GM18951 (cell line): ENCODE measurements at regions not wholly inside any gene's neighbourhood (a gene's known extent, or its start where the extent isn't known, plus 50 kb on each side); places are given as distances from the start of the nearest gene placed in this dataset.

Experiments used
- POLR2A ChIP-seq: IDR thresholded peaks from 4 replicates; pipeline ENCODE4 v1.6.1; 2011; ENCODE audit warnings: mild to moderate bottlenecking; ENCODE audit not compliant: insufficient read length, insufficient read depth; ENCODE audit errors: extremely low read depth
- in situ Hi-C: fragments of 300-500 bp; cut with MboI; formaldehyde crosslinking; loops from one replicate; pipeline ENCODE4 v1.12.0; 2022; ENCODE audit warnings: low sequenced_read_pairs, mixed read lengths, inconsistent platforms; ENCODE audit not compliant: unreplicated experiment

- TF ChIP-seq POLR2A = no peak
- in situ Hi-C loops = no loop called here
Measured at GRCh38 chr20:48294942-48295341, 509.7 kb upstream of the SULF2 start.

DNA sequence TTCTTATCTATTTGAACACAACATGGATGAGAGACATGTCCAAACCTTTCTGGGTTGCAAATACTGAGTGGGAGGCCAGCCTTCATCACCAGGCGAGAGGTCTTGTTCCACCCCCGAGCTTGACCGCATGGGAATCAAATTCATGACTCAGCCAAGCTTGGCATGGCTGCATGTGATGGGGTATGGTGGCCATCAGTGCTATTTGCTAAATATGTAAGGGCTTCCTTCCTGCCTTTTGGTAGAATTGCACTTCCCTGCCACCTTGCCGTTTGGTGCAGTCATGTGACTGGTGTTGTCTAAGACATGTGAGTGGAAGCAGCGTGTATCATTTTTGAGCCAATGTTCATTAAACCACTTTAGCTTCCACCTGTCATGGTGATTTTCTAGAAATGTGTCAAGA is 508.9 kb upstream of the SULF2 start:
- in situ Hi-C loops = no loop called here
- no peak for TF ChIP-seq POLR2A

DNA sequence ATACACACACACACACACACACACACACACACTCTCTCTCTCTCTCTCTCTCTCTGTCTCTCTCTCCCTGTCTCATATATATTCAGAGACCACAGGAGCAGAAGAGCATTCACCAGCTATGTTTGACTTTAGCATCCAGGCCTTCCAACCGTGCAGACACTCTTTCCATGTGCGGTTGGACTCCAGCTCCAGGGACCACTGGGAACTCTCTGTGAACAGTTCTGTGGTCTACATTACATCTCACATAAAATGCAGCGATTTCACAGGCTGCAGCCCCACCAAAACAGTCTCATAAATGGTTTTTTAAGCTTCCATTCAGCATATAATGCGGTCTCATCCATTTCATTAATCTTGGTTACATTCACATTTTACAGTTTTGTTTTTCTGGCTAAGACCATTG is 508.4 kb upstream of the SULF2 start:
- in situ Hi-C loops = no loop called here
- TF ChIP-seq POLR2A = no peak

DNA sequence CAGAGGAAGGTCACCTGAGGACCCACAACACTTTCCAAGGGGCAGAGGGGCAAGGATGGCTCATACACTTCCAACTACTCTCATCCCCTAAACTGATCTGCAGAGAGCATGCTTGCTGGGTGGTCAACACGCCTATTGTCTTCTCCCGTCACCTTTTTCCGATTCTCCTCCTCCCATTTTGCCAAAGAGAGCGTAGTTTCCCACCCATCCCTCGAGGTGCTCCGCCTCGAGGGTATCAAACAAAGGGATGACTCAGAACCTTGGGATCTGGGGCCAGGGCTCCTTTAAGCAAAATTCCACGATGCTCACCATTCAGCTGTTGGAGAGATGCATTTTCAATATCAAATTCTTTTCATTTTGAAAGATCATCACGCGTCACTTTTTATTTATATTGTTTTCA is 507.5 kb upstream of the SULF2 start:
- in situ Hi-C loops = no loop called here
- no peak for TF ChIP-seq POLR2A

- TF ChIP-seq POLR2A = no peak
- in situ Hi-C loops = no loop called here
Measured at GRCh38 chr20:48291896-48292295, 506.6 kb upstream of the SULF2 start.

GRCh38 chr20:48288930-48289507 is 503.7 kb upstream of the SULF2 start:
- in situ Hi-C loops = no loop called here
- TF ChIP-seq POLR2A = no peak

GRCh38 chr20:48287552-48288170 is 502.4 kb upstream of the SULF2 start:
- in situ Hi-C loops = no loop called here
- TF ChIP-seq POLR2A = no peak

DNA sequence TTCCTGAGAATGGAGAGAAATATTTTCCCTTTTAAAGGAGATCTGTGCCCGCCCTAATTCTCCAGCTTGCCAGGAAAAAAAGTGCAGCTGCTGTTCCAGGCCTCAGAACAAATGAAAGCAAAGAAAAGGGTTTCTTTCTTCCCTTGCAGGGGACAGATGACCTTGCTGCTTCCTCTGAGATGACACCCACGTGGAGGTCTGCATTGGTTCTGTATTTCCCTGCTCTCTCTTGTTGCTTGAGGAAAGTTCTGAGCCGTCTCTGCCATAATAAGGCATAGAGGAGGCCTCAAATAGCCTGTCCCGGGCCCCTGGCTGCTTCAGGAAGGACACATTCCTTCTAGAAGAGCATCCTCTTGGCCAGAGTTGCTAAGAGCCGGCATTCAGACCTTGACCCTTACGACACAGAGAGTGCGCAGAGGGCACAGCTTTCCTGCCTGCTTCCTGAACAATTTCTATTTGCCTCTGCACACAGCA is 501.8 kb upstream of the SULF2 start:
- in situ Hi-C loops = no loop called here
- TF ChIP-seq POLR2A = no peak

- in situ Hi-C loops = no loop called here
Measured at GRCh38 chr20:48286601-48287000, 501.3 kb upstream of the SULF2 start.

DNA sequence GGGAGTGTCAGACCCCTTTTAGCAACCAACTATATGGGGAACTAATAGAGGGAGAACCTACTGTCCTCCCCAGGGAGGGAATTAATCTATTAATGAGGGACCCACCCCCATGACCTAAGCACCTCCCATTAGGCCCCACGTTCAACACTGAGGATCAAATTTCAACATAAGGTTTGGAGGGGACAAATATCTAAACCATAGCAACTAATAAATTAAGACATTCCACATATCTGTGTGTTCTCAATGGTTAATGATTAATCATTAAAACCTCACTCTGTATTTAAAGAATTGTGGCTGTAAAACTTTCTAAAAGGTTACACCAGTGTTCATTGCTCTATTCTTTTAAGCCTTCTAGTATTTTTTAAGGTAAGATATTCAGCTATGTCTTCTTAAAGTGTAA is 500.4 kb upstream of the SULF2 start:
- no peak for TF ChIP-seq POLR2A
- in situ Hi-C loops = no loop called here

More at GRCh38 chr20:48286601-48287000, 501.3 kb upstream of the SULF2 start:
- no peak for TF ChIP-seq POLR2A

DNA sequence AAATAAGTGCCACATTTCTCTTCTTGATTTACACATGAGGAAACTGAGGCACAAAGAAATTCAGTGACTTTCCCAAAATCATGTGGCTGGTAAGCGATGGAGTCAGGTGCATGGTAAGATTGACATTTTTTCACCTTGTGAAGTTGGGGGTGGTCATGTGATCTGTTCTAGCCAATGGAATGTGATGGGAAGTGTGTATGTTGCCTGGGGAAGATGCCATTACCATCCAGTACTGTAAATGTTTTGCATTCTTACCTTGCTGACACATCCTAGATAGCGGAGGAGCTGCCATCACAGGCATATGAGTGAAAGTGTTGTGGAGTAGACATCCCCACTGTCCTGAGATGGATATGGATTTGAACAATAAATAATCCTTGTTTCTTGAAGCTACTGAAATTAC is 499.6 kb upstream of the SULF2 start:
- TF ChIP-seq POLR2A = no peak
- in situ Hi-C loops = no loop called here

DNA sequence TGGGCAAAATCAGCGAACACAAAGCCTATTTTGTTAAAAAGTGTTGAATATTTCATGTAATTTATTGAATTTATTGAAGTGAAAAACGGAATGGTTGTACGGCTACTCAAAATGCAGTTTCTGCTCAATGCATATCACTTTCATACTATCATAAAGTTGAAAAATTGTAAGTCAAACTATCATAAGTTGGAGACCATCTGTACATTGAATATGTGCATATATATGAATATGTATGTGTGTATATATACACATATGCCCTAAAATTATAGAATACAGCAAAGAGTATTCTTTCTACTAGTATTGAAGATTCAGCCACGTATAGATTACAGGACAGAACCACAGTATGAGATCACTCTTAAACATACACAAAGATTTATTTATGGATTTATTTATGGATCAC is 499.0 kb upstream of the SULF2 start:
- in situ Hi-C loops = no loop called here
- no peak for TF ChIP-seq POLR2A

- TF ChIP-seq POLR2A = no peak
- in situ Hi-C loops = no loop called here
Measured at GRCh38 chr20:48283470-48284110, 498.3 kb upstream of the SULF2 start.
